Medulla oblongata (tissue), 1 donor: ENCODE measurements at regions not wholly inside any gene's neighbourhood (a gene's known extent, or its start where the extent isn't known, plus 50 kb on each side); places are given as distances from the start of the nearest gene placed in this dataset.

Experiments
- DNase-seq: peaks from one replicate; pipeline ENCODE4 v3.0.0-alpha.2; 2015; ENCODE audit errors: extremely low spot score

- no peak for DNase-seq
These were observed 124.4 kb downstream of the SPATA19 start for GRCh38 chr11:133720951-133721350.

GRCh38 chr11:133719532-133720235, 125.6 kb downstream of the SPATA19 start:
- DNase-seq: no peak

GRCh38 chr11:133718831-133719230, 126.5 kb downstream of the SPATA19 start:
- DNase-seq: no peak

GRCh38 chr11:133718238-133718637, 127.1 kb downstream of the SPATA19 start:
- no peak for DNase-seq

GRCh38 chr11:133716602-133717001, 128.7 kb downstream of the SPATA19 start:
- no peak for DNase-seq

GRCh38 chr11:133715602-133716001, 129.7 kb downstream of the SPATA19 start:
- no peak for DNase-seq

GRCh38 chr11:133714471-133715375, 130.6 kb downstream of the SPATA19 start:
- no peak for DNase-seq

- DNase-seq: no peak
These were observed 131.5 kb downstream of the SPATA19 start for GRCh38 chr11:133713844-133714243.

- DNase-seq: no peak
These were observed 131.9 kb downstream of the SPATA19 start for GRCh38 chr11:133713406-133713805.

GRCh38 chr11:133712051-133712560, 133.2 kb downstream of the SPATA19 start:
- DNase-seq: no peak

GRCh38 chr11:133711545-133711944, 133.8 kb downstream of the SPATA19 start:
- DNase-seq: no peak

- no peak for DNase-seq
These were observed 134.6 kb downstream of the SPATA19 start for GRCh38 chr11:133710681-133711240.

- DNase-seq: no peak
These were observed 135.1 kb downstream of the SPATA19 start for GRCh38 chr11:133710241-133710640.

- DNase-seq: no peak
These were observed 136.7 kb downstream of the SPATA19 start for GRCh38 chr11:133708547-133709051.

- no peak for DNase-seq
These were observed 138.2 kb downstream of the SPATA19 start for GRCh38 chr11:133706925-133707794.

- DNase-seq: no peak
These were observed 139.4 kb downstream of the SPATA19 start for GRCh38 chr11:133705873-133706272.

- DNase-seq: no peak
These were observed 140.2 kb downstream of the SPATA19 start for GRCh38 chr11:133705074-133705648.

- no peak for DNase-seq
These were observed 146.2 kb downstream of the SPATA19 start for GRCh38 chr11:133699071-133699470.

GRCh38 chr11:133698654-133699053, 146.7 kb downstream of the SPATA19 start:
- no peak for DNase-seq

- DNase-seq: no peak
These were observed 147.6 kb downstream of the SPATA19 start for GRCh38 chr11:133697603-133698180.
